ENCODE measurements at regions not wholly inside any gene's neighbourhood (a gene's known extent, or its start where the extent isn't known, plus 50 kb on each side); places are given as distances from the start of the nearest gene placed in this dataset.
A peak's percentile ranks its signal among the peaks of the same experiment; 100 is the strongest.

- DNase-seq = peak; percentile 68
These were observed 74.8 kb upstream of the RXRA start for GRCh38 chr9:134251296-134252069.

- DNase-seq = no peak
These were observed 74.0 kb upstream of the RXRA start for GRCh38 chr9:134252084-134252830.

- DNase-seq = no peak
These were observed 72.5 kb upstream of the RXRA start for GRCh38 chr9:134253606-134254205.

GRCh38 chr9:134258332-134258731 lies 67.9 kb upstream of the RXRA start:
- DNase-seq = no peak

GRCh38 chr9:134258828-134259546 lies 67.3 kb upstream of the RXRA start:
- no peak for DNase-seq

GRCh38 chr9:134259708-134260107 lies 66.5 kb upstream of the RXRA start:
- no peak for DNase-seq

- DNase-seq = no peak
These were observed 65.5 kb upstream of the RXRA start for GRCh38 chr9:134260801-134261200.

GRCh38 chr9:134262035-134262434 lies 64.2 kb upstream of the RXRA start:
- no peak for DNase-seq

GRCh38 chr9:134263596-134263995 lies 62.7 kb upstream of the RXRA start:
- DNase-seq = no peak

GRCh38 chr9:134264169-134264568 lies 62.1 kb upstream of the RXRA start:
- no peak for DNase-seq

- DNase-seq = no peak
These were observed 61.2 kb upstream of the RXRA start for GRCh38 chr9:134265078-134265477.

- DNase-seq = no peak
These were observed 59.8 kb upstream of the RXRA start for GRCh38 chr9:134266418-134266817.

- no peak for DNase-seq
These were observed 58.9 kb upstream of the RXRA start for GRCh38 chr9:134267305-134267880.

- no peak for DNase-seq
These were observed 58.2 kb upstream of the RXRA start for GRCh38 chr9:134267881-134268724.

- no peak for DNase-seq
These were observed 57.5 kb upstream of the RXRA start for GRCh38 chr9:134268747-134269146.

- no peak for DNase-seq
These were observed 54.6 kb upstream of the RXRA start for GRCh38 chr9:134271338-134272301.

- DNase-seq = no peak
These were observed 53.8 kb upstream of the RXRA start for GRCh38 chr9:134272302-134273023.

GRCh38 chr9:134273647-134274046 lies 52.6 kb upstream of the RXRA start:
- DNase-seq = no peak

GRCh38 chr9:134275375-134275774 lies 50.9 kb upstream of the RXRA start:
- no peak for DNase-seq

All from NCI-H1417 treated with DMSO at 0.1 percent for 48 hours (cell line).